Upper lobe of left lung (tissue), 6 donors: ENCODE measurements at regions not wholly inside any gene's neighbourhood (a gene's known extent, or its start where the extent isn't known, plus 50 kb on each side); places are given as distances from the start of the nearest gene placed in this dataset.

ENCODE experiments used
- ATAC-seq, 2 donors: fragments of 200-7000 bp; cut with Tn5 transposase; one replicate each; pipeline ENCODE4 v1.9.1; 2022; ENCODE audit warnings: mild to moderate bottlenecking in 2 of 2, moderate library complexity in 2 of 2; ENCODE audit not compliant: low FRiP score in 2 of 2
- DNase-seq, 2 donors: peaks; one replicate each; pipeline ENCODE4 v3.0.0-alpha.2; 2019 to 2020
- H3K27ac ChIP-seq, 4 donors: fragments of 200-600 bp; sonication (generic); one replicate each; pipeline ENCODE4 v1.5.1; 2016 to 2019
- H3K27me3 ChIP-seq, 4 donors: fragments of 200-600 bp; sonication (generic); one replicate each; pipeline ENCODE4 v1.5.1; 2017 to 2019
- H3K36me3 ChIP-seq, 4 donors: fragments of 200-600 bp; sonication (generic); one replicate each; pipeline ENCODE4 v1.5.1; 2016 to 2019
- H3K4me1 ChIP-seq, 4 donors: fragments of 200-600 bp; sonication (generic); one replicate each; pipeline ENCODE4 v1.5.1; 2018 to 2019
- H3K4me3 ChIP-seq, 4 donors: fragments of 200-600 bp; sonication (generic); one replicate each; pipeline ENCODE4 v1.5.1; 2017 to 2019; ENCODE audit warnings: mild to moderate bottlenecking in 2 of 4, moderate library complexity in 1 of 4
- H3K9me3 ChIP-seq, 4 donors: fragments of 200-600 bp; sonication (generic); one replicate each; pipeline ENCODE4 v1.5.1; 2018 to 2019
- EP300 ChIP-seq, 4 donors: sonication (generic); formaldehyde crosslinking; IDR thresholded peaks; one replicate each; pipeline ENCODE4 v1.5.1; 2017; ENCODE audit warnings: antibody characterized with exemption in 4 of 4, control low read depth in 2 of 4
- POLR2A ChIP-seq, 4 donors: fragments of 450-650 bp; IDR thresholded peaks; one replicate each; pipeline ENCODE4 v1.5.1; 2016 to 2017; ENCODE audit warnings: antibody characterized with exemption in 4 of 4, mild to moderate bottlenecking in 2 of 4
- POLR2AphosphoS5 ChIP-seq, 2 donors: sonication (generic); formaldehyde crosslinking; IDR thresholded peaks; one replicate each; pipeline ENCODE4 v1.5.1; 2017; ENCODE audit warnings: antibody characterized with exemption in 2 of 2
- WGBS, 2 donors: methylation state at CpG; one replicate each; pipeline ENCODE4 v1.1.5; 2017 to 2018; 5-methylcytosine and 5-hydroxymethylcytosine counted together
- TF ChIP-seq, protein P1 (sequence below), 6 experiments: fragments of 450-650 bp in 4 of 6; fragments of 200-600 bp in 2 of 6; sonication (generic) in 2 of 6; IDR thresholded peaks; one replicate each; pipeline ENCODE4 v1.5.1; 2016 to 2019; ENCODE audit warnings: antibody characterized with exemption in 6 of 6
- donor health status: DM: no; HTN: no; CAD: no; lungs with moderate emphysema.
- donor health status: DM: no; HTN: yes; CAD: no; lungs with severe emphysema.

GRCh38 chr2:65595630-65596029 is 163.2 kb upstream of the SPRED2 start:
- no peaks in the 10 kb centered on the region for H3K9me3 ChIP-seq
- TF ChIP-seq POLR2A (IDR thresholded peaks at IDR 0.05) (no peak), POLR2AphosphoS5 (IDR thresholded peaks at IDR 0.05) (no peak), EP300 (IDR thresholded peaks at IDR 0.05) (no peak)
- TF ChIP-seq, protein P1, sequence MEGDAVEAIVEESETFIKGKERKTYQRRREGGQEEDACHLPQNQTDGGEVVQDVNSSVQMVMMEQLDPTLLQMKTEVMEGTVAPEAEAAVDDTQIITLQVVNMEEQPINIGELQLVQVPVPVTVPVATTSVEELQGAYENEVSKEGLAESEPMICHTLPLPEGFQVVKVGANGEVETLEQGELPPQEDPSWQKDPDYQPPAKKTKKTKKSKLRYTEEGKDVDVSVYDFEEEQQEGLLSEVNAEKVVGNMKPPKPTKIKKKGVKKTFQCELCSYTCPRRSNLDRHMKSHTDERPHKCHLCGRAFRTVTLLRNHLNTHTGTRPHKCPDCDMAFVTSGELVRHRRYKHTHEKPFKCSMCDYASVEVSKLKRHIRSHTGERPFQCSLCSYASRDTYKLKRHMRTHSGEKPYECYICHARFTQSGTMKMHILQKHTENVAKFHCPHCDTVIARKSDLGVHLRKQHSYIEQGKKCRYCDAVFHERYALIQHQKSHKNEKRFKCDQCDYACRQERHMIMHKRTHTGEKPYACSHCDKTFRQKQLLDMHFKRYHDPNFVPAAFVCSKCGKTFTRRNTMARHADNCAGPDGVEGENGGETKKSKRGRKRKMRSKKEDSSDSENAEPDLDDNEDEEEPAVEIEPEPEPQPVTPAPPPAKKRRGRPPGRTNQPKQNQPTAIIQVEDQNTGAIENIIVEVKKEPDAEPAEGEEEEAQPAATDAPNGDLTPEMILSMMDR (IDR thresholded peaks at IDR 0.05): no peak
- DNase-seq: no peak
- no peak overlapping the region for H3K27ac ChIP-seq
- H3K4me1 ChIP-seq: no peaks in the 10 kb centered on the region
- ATAC-seq: no peak
- H3K4me3 ChIP-seq: no peak overlapping the region
- no peaks in the 10 kb centered on the region for H3K36me3 ChIP-seq
- H3K27me3 ChIP-seq: no peaks in the 10 kb centered on the region

DNA sequence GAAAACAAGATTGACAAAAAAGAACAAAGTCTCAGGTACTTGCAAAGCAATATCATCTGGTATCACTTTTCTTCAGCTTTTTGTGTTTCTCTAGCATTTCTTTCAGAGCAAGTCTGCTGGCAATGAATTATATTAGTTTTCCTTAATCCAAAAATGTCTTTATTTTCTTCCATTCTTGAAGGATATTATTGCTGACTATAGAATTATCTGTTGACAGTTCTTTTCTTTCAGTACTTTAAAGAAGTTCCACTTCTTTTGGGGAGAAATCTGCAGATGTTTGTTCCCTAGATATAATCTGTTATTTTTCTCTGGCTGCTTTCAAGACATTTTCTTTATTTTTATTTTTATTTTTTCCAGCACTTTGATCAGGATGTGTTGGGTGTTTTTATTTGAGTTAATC is 161.8 kb upstream of the SPRED2 start:
- ATAC-seq: no peak
- TF ChIP-seq POLR2A (IDR thresholded peaks at IDR 0.05): no peak
- TF ChIP-seq, protein P1 (IDR thresholded peaks at IDR 0.05): no peak
- TF ChIP-seq EP300 (IDR thresholded peaks at IDR 0.05): no peak
- TF ChIP-seq POLR2AphosphoS5 (IDR thresholded peaks at IDR 0.05): no peak
- H3K4me1 ChIP-seq: no peaks in the 10 kb centered on the region
- DNase-seq: no peak
- H3K27ac ChIP-seq: no peak overlapping the region
- H3K36me3 ChIP-seq: no peaks in the 10 kb centered on the region
- H3K4me3 ChIP-seq: no peak overlapping the region
- no peaks in the 10 kb centered on the region for H3K9me3 ChIP-seq
- no peaks in the 10 kb centered on the region for H3K27me3 ChIP-seq

DNA sequence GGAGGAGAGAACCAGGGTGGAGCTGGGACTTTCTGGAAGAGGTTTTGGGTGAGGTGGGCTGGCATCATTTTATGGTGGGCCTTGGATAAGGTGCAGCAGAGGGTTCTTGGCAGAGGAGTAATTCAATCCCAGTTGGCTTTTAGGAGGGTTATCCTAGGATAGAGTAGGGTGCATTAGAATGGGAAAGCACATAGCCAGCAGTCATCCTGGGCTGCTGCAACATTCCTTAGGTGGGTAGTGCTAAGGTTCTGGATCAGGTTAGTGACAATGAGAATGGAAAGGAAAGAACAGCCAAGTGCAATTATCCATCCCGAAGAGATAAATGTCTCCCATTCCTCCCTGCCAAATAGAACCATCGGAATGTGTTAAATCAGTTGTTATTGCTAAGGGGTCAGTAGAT is 157.3 kb upstream of the SPRED2 start:
- Histone ChIP-seq H3K9me3 (no peaks in the 10 kb centered on the region), H3K4me3 (no peak overlapping the region), H3K27ac (no peak overlapping the region), H3K4me1 (no peaks in the 10 kb centered on the region), H3K27me3 (no peaks in the 10 kb centered on the region), H3K36me3 (no peaks in the 10 kb centered on the region)
- TF ChIP-seq POLR2AphosphoS5 (IDR thresholded peaks at IDR 0.05): no peak
- TF ChIP-seq, protein P1 (IDR thresholded peaks at IDR 0.05): no peak
- TF ChIP-seq POLR2A (IDR thresholded peaks at IDR 0.05): no peak
- TF ChIP-seq EP300 (IDR thresholded peaks at IDR 0.05): no peak
- ATAC-seq (no peak), DNase-seq (no peak)
- 81 to 85% methylated on average over 2 of the region's 2 CpGs for WGBS, 2 donors

DNA sequence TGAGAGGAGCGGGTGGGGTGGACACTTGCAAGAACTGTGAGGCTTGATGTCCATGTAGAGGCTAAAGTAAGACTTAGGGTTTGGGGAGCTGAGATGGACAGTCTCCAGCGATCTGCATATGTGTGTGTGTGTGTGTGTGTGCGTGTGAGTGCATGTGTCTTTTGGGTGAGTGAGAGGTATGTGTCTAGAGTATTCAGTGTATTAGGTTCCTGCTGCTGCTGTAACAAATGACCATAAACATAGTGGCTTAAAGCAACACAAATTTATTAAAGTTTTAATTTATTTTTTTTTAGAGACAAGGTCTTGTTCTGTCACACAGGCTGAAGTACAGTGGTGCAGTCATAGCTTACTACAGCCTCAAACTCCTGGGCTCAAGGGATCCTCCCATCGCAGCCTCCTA is 155.4 kb upstream of the SPRED2 start:
- Histone ChIP-seq H3K9me3 (no peaks in the 10 kb centered on the region), H3K27me3 (no peaks in the 10 kb centered on the region), H3K4me1 (no peaks in the 10 kb centered on the region), H3K4me3 (no peak overlapping the region), H3K36me3 (no peaks in the 10 kb centered on the region), H3K27ac (no peak overlapping the region)
- DNase-seq (no peak), ATAC-seq (no peak)
- 94% methylated on average over 4 of the region's 4 CpGs for WGBS, 2 donors
- no peak for TF ChIP-seq EP300 (IDR thresholded peaks at IDR 0.05)
- no peak for TF ChIP-seq POLR2A (IDR thresholded peaks at IDR 0.05)
- no peak for TF ChIP-seq POLR2AphosphoS5 (IDR thresholded peaks at IDR 0.05)
- TF ChIP-seq, protein P1 (IDR thresholded peaks at IDR 0.05): no peak

DNA sequence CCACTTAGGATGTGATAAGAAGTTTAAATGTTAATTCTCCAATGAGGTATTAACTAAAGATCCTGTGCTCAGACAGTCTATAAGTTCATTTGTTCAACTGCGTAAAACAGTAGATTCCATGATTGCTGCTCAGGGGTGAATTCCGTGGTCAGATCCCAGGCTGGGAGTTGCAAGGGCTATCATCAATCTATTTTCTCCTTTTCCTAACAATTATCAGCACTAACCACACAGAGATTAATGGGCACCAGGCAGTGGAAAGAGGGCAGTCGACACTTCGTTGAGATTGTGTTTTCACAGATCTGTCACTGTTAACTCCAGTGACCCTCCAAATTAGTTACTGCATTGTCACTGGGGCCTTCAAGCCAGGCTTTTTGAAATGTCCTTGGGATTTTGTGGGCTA is 154.1 kb upstream of the SPRED2 start:
- Histone ChIP-seq H3K36me3 (no peaks in the 10 kb centered on the region), H3K4me3 (no peak overlapping the region), H3K27me3 (no peaks in the 10 kb centered on the region), H3K9me3 (no peaks in the 10 kb centered on the region), H3K27ac (no peak overlapping the region), H3K4me1 (no peaks in the 10 kb centered on the region)
- TF ChIP-seq POLR2A (IDR thresholded peaks at IDR 0.05): no peak
- TF ChIP-seq EP300 (IDR thresholded peaks at IDR 0.05): no peak
- TF ChIP-seq POLR2AphosphoS5 (IDR thresholded peaks at IDR 0.05): no peak
- TF ChIP-seq, protein P1 (IDR thresholded peaks at IDR 0.05): no peak
- DNase-seq (no peak), ATAC-seq (no peak)
- 62 to 79% methylated on average over 4 of the region's 4 CpGs for WGBS, 2 donors
